OCI-M2 (cell line): ENCODE measurements at regions not wholly inside any gene's neighbourhood (a gene's known extent, or its start where the extent isn't known, plus 50 kb on each side); places are given as distances from the start of the nearest gene placed in this dataset.

Experiments used
- DNase-seq: peaks from one replicate; lab custom pipeline; 2025; ENCODE audit not compliant: unreplicated experiment; lab: John Stamatoyannopoulos, UW

- DNase-seq: no peak
Measured at GRCh38 chr15:95350908-95351307, 979.6 kb upstream of the NR2F2 start.

DNA sequence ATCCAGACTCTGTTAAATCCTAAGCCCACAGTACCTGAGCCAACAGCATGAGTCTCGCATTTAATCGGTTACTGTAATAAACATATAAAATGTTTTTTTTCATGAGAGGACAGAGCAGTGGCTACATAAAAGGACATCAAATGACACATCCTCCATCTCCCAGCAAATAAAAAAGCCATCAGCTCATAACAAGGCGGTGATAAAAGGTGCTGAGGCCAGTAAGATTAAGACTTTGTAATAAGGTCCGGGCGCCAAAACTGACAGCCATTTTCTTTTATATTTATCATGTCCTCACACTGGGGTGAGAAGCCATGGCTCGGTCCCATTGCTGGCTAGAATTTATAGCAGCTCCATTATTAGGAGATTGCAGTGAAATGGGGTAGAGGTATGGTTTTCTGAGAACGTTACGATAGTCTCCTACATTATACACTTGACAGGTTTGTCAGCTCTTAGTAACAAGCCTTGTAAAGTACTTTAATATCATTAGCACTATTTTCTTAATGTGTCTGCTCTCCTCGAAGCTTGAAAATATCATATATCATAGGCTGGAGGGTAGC, 977.8 kb upstream of the NR2F2 start:
- DNase-seq: no peak

GRCh38 chr15:95353512-95353911, 977.0 kb upstream of the NR2F2 start:
- no peak for DNase-seq

DNA sequence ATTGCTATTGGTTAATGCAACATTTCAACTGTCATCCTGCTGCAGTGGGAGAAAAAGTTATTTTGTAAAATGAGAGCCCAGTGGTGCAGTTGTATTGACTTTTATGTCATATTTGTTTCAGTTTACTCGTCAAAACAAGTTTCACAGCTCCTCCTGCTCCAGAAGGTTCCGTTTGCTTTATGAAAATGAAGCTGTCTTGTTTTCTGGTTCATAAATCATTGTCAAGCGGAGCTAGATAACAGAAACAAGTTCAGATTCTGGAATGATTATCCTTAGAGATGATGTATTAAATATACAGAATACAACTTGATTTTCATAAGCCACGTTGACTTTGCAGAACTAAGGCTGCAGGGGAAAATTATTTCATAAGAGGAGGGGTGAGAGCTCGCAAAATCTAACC, 970.5 kb upstream of the NR2F2 start:
- DNase-seq: no peak

DNA sequence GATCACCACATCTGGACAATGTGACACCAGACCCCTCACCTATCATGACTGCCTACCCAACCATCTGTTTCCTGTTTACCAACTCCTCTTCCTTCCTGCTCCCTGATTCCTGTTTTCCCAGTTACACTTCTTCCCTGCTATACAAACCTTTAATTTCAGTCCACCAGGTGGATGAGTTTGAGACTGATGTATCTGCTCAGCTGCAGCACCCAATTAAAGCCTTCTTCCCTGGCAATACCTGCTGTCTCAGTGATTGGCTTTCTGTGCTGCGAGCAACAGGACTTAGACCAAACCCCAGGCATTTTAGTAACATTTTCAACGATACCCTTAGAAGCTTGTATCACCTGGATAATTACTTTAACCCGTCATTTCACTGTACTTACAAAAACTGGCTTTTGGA, 968.2 kb upstream of the NR2F2 start:
- DNase-seq: no peak

GRCh38 chr15:95363646-95364045, 966.9 kb upstream of the NR2F2 start:
- no peak for DNase-seq

- DNase-seq: no peak
Measured at GRCh38 chr15:95365511-95366107, 964.9 kb upstream of the NR2F2 start.

DNA sequence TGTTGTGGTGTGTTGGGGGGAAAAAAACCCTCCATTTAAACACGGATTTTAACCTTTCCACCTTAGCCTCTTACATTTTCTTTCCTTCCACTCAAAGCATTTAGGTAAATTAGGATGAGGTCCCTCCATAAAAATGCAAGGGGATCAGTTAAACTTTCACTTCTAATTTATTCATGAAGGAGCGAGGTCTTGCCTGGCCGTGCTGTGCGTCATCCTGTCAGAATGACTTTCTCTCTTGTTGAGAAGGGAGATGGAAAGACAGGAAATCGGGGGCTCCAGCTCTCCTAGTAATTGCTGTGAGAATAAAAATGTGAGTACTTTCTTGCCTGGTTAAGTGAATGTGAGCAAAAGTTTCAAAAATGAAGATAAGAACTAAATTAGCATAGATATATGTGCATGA, 962.3 kb upstream of the NR2F2 start:
- DNase-seq: no peak

DNA sequence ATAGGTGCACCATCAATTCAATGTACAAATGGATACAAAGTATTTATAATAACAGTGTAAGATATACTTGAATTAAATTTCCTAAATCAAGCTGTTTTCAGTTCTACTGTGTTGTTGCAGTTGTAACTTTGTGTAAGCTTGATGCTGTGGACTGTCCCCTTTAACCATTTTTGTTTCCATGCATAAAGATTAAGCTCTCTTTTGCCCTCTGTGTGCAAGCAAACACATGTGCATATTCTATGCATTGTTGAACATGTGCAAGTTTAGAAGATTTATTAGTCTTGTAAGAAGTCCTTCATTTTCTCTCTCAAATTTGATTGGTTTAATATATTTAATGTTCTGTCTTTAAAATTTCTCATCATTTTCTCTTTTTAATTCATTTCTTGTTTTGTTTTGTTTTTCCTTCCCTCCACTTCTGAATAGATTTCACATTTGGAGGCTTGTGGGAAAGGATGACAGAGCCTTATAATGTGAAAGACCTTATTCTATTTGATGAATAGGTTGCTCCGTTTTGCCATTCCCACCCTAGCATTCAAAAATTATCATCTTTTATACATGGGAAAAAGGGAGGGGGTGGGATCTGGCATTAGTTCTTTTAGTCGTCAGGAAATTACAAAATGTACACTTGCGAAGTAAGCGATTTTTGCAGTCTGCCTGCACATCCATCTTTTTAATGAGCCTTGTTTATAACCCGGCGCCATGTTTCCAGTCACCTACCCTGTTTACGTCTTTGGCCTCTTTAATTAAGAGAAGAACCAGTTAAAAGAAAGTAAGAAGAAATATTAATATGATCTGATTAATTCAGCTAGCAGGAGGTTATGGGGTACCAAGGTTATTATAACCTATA, 961.5 kb upstream of the NR2F2 start:
- DNase-seq: no peak

DNA sequence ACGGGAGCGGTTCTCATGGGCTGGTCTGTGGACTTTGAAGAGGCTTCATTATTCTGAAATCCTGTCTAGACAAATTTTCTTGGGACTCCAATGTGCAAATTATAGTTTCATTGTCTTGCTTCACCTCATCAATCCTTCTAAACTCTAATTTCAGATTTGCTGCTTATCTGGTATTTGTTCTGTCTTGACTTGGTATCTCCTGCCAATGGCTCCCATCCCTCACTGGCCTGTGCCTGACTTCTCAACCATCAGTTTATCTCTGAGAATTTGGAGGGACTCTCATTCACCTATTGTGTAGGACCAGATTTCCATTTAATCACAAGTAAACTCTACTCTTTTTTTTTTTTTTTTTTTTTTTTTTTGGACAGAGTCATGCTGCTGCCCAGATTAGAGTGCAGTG, 960.2 kb upstream of the NR2F2 start:
- no peak for DNase-seq

GRCh38 chr15:95371664-95372063, 958.8 kb upstream of the NR2F2 start:
- no peak for DNase-seq

GRCh38 chr15:95375281-95375680, 955.2 kb upstream of the NR2F2 start:
- DNase-seq: no peak

DNA sequence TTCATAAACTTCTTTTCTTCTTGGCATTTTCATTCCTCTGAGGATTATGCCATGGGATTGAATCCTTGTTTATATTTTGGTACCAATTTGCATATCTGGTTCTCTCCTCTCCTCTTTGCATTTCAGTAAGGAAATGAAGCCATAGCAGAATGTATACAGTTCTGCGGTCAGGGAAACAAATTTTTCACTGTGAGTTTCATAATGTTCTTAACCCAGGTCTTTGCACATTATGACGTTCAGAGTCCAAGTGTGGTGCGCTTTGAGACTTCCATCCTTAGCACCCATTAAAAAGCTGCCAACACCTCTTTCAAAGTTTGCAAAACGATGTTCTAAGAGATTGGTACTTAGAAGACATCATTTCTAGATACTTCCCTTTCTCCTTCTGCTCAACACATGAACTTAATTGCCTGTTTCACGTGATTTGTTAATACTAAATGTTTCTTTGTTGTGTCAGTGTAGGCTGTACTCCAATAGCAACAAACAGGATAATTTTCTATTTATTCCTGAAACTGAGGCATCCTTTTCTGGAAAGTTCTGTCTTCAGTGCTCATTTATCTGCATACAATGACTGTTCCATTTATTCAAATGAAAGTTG, 953.1 kb upstream of the NR2F2 start:
- no peak for DNase-seq

- DNase-seq: no peak
Measured at GRCh38 chr15:95394186-95395067, 936.1 kb upstream of the NR2F2 start.

GRCh38 chr15:95400428-95400827, 930.1 kb upstream of the NR2F2 start:
- no peak for DNase-seq

- DNase-seq: no peak
Measured at GRCh38 chr15:95401587-95401986, 928.9 kb upstream of the NR2F2 start.

- no peak for DNase-seq
Measured at GRCh38 chr15:95405447-95405846, 925.1 kb upstream of the NR2F2 start.

DNA sequence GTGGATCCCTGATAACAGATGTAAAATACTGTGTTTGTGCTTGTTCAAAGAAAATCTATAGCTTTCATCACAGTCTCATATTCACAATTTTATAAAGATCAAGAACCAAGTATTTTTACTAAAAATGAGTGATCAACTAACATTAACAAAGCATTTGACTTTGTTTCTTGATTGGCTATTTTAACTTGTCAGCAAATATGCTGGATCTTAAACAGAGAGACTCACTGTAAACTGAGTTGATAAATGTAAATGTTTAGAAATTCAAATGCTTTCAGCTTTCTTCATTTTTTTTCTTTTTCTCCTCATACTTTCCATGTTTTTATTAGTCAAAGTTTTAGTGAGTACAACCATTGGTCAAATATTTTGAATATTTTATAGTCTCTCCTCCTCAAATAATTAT, 923.0 kb upstream of the NR2F2 start:
- DNase-seq: no peak

DNA sequence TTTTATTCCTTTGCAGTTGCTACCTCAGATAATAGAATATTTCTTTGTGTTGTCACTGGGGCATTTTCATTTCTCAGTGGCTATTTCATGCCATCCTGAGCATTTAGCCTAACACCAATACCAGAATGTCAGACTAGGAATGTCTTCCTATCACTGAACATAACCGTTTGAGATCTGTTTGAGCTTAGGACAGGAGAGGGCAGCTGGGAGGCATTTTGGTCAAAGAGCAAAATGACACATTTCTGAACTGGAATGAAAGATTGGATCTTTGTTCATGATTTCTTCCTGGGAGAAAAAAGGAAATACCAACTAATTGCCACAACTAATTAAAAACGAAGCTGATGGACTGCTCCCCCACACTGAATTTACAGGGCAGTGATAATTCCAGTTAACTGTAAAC, 921.3 kb upstream of the NR2F2 start:
- DNase-seq: no peak

DNA sequence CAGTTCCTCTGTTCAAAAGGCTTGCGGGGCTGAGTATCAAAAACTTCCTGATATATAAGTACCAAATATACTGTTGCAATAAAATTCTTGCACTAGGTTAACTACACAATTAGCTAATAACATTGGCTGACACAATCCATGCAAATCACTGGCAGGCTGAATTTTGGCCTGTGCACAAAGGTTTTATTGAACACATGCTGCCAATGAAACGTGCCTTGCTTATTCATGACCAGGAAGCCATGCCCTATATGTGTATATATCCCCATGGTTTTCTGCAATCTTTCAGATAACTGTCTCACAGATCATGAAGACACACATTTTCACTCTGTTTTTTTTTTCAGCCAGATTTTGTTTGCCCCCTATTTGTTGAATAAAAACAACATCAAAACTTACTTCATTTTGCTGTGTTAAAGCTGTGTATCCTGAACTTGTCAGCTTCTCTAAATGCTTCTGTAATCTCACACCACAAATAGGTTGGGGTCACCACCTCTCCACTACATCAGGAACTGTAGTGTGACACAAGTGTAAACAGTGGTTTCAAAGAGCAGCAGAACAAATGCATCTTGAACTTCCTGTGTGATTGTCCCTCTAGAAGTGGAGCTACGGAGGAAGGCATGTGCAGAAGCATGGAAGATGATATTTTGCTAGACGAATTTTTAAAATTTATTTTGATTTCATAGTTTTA, 920.7 kb upstream of the NR2F2 start:
- no peak for DNase-seq

DNA sequence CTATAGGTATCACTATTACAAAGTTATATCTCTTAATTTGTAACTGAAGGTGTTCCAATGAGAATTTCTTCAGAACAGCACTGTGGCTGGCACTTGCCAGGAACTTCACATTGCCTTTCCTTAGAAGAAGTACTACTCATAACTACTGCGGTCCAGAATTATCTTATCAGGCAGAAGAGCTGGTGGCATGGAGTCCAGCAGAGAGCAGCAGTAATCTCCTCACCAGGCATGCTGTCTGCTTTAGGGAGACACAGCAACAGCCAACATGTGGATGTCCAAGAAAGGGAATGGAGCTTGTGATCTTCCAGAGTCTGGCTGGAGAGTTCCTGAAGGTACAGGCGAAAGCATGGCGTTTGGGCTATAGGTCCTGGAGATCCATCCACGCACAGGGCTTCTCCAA, 919.7 kb upstream of the NR2F2 start:
- DNase-seq: no peak
